NCI-H2107 treated with DMSO at 0.1 percent for 48 hours (cell line): ENCODE measurements at regions not wholly inside any gene's neighbourhood (a gene's known extent, or its start where the extent isn't known, plus 50 kb on each side); places are given as distances from the start of the nearest gene placed in this dataset.
A peak's percentile ranks its signal among the peaks of the same experiment; 100 is the strongest.

Experiments
- DNase-seq: peaks from one replicate; lab custom pipeline; 2025; ENCODE audit not compliant: unreplicated experiment; lab: John Stamatoyannopoulos, UW

- no peak for DNase-seq
Measured at GRCh38 chr18:37721544-37722522, 156.2 kb upstream of the CELF4 start.

- DNase-seq = no peak
Measured at GRCh38 chr18:37720663-37721062, 155.1 kb upstream of the CELF4 start.

DNA sequence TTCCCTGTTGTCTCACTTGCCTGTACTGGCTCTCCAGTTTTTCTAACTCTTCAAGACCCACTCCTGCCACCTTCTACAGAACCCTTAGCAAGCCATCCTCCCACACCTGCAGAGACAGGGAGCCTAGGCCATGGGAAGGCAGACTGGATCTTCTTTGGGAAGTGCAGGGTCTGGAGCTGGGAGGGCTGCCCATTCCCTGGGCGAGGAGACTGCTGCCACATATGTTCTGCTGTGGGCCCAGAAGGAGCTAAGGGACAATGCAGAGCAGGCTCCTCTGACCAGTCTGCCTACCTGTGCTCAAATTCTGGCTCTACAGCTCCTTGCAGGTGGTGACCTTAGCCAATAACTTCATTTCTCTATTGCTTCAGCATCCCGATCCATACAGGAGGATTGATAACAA, 152.1 kb upstream of the CELF4 start:
- DNase-seq = no peak

DNA sequence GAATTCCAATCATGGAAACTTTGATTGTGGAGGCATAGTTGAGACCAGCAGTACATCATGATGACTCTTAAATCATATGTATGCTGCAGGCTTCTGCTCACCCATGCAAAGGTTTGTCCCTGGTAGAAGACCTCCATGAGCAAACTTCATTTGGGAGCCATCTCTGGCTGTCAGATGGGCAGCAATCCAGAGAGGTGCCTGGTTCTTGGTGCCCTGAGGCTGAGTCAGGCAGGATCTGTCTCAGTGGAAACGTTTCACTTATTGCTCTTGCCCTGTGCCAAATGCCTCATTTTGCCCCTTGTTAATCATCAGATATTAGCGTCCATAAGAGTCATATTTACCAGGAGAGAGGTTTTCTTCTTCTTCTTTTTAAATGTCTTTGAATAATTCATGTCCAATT, 151.5 kb upstream of the CELF4 start:
- DNase-seq = no peak

DNA sequence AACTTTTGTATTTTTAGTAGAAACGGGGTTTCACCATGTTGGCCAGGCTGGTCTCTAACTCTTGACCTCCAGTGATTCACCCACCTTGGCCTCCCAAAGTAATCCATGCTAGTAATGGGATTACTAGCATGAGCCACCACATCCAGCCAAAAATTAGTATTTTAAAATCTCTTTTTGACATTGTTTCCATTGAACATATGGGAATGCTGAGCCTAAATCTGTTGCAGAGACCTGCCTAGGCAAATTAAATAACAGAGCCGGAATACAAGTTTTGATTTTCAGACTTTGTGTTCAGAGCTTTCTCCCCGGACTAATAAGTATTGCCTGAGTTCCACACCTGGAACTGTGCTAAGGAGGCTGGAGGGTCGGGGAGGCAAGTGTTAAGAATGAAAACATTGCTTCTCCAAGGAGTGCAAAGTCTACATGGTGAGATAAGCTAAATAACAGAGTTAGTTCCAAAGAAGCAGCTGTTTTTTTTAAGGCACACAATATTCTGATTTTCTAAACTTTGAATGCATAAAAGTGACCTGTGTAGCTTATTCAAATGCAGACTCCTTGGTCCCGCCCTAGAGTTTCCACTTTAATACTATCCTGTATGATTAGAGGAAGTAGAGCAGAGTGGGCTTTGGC, 150.6 kb upstream of the CELF4 start:
- no peak for DNase-seq

DNA sequence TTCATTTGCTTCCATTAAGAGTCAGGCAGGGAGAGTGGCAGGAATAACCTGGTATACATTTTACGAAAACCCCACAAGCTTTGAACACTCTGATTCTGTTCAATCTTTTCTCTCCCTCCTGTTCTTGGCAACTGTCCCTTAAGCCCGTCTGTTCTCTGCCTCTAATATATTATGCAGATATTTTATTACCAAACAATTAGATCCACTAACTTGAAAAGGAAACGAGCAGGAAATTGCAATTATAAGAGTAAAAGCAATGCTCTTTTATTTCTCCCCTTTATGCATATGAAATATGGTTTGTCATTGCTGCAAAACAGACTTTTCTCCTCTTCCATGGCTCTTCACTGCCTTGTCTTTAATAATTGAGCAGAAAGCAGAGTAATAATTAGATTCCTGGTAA, 149.1 kb upstream of the CELF4 start:
- no peak for DNase-seq

DNA sequence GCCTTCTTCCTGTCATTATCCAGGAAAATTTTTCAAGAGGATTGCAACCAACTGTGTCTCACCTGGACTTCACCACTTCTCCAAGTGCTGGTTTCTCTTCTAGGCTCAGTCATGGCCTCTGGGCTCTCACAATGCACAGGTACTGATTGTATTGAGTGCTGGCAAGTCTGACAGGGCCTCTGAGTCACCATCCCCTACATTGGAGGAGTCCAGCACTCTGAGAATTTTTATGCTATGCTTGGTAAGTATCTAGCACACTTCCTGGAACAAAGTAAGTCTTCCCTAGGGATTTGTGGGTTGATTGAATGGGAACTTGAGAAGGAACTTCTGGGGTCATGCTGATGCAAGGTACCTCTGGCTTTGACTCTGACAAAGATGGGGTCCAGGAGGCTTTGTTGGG, 147.2 kb upstream of the CELF4 start:
- peak; percentile 79 for DNase-seq

- no peak for DNase-seq
Measured at GRCh38 chr18:37711766-37712505, 146.3 kb upstream of the CELF4 start.

GRCh38 chr18:37710726-37711125, 145.1 kb upstream of the CELF4 start:
- DNase-seq = no peak

GRCh38 chr18:37709740-37710139, 144.1 kb upstream of the CELF4 start:
- DNase-seq = no peak

- no peak for DNase-seq
Measured at GRCh38 chr18:37705016-37705415, 139.4 kb upstream of the CELF4 start.

DNA sequence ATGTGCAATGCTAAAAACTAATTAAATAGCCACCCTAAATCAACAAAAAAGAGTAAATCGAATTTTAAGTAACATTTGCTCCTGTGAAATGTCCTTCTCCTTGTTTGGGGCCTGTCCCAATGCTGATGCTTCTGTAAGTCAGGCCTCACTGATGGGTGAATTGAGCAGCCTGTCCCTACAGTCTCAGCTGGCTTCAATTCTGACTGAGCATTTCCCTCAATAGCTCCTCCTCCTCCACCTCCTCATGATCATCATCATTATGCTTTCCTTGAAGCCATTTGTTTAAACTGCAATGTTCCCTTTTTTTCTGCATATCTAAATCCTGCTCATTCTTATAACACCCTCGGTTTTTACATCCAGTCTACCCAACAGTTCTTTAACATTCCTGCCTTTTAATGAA, 137.2 kb upstream of the CELF4 start:
- no peak for DNase-seq

DNA sequence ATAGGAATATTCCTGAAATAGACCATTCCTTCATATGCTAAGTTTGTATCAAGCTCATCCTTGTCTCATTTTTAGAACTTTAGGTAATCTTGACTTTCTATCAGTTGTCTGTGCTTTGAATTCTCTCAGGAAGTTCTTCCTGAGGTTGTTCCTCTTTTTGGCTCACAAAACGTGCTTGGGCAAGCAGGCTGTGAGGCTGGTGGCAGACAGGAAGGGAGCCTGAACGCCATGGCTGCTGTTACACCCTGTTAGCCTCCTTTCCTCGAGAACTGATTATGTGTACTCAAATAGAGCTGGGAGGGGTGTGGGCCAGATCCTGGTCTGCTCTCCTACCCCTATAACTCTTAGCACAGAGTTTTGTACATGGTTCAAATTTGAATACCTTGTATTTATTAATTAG, 136.4 kb upstream of the CELF4 start:
- no peak for DNase-seq

- peak; percentile 74 for DNase-seq
Measured at GRCh38 chr18:37698508-37699040, 133.0 kb upstream of the CELF4 start.

- DNase-seq = no peak
Measured at GRCh38 chr18:37694516-37694915, 128.9 kb upstream of the CELF4 start.

- no peak for DNase-seq
Measured at GRCh38 chr18:37691162-37691561, 125.6 kb upstream of the CELF4 start.

DNA sequence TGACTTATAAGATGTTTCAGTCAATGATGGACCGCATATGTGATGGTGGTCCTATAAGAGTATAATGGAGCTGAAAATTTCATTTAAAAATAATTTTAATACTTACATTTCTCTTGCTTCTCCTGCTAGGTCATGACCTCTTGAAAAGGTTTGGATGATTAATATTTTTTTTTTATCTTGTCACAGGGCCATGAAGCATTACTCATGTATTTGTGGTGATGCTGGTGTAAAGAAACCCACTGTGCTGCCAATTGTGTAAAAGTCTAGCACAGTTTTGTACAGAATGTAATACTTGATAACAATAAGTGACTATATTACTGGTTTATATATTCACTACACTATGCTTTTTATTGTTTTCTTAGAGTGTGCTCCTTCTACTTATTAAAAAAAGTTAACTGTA, 124.2 kb upstream of the CELF4 start:
- DNase-seq = no peak

DNA sequence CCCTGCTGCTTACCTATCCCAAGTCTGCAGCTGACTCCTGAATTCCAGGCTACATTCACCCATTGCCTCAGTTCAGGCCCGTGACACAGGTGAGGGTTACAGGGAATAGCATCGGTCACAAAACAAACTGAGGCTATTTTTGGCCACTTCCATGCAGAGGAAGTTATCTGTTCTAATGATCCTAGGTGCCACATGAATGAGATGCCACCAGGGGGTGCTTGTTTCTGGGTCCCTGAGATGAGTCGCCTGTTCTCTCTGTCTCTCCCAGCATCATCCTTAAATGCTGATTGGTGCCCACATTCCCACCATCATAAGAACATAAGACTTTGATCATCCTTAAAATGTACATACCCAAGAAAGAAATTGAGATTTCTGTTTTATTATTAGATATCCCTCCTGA, 119.0 kb upstream of the CELF4 start:
- no peak for DNase-seq

DNA sequence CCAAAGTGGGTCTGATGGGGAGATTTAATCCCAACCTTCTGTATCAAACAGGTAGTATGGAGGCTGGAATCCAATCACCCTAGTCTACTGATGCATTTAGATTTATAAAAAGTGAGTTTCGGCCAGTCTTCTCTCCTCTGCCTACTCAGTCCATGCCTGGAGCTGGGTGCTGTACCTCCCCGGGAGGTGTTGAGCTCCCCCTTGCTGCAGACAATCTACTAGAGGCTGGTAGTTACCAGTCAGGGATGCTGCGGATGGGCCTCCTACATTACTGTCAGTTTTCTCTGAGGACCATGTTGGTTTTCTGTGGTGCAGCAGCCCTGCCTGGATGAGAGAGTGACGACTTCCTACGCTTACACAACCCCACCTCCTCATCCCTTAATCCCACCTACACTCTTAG, 118.6 kb upstream of the CELF4 start:
- no peak for DNase-seq

- DNase-seq = no peak
Measured at GRCh38 chr18:37680911-37681310, 115.3 kb upstream of the CELF4 start.

- no peak for DNase-seq
Measured at GRCh38 chr18:37676276-37676675, 110.7 kb upstream of the CELF4 start.

DNA sequence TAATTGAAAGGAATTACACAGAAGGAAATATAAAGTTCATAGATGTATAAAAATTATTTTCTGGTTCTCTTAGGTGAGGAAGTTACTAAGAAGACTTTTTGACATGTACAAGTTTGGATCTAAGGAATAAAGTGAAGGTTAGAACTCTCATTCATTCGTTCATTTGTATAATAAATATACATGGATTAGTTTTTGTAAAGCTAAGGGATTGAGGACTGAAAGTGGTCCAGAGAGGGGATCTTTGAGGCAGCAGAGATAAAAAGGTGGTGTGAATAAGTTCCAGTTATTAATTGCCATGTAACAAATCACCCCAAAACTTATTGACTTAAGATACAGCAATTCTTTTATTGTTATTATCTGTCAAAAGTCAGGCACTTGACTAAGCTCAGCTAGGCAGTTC, 110.1 kb upstream of the CELF4 start:
- DNase-seq = no peak
